ENCODE measurements at regions not wholly inside any gene's neighbourhood (a gene's known extent, or its start where the extent isn't known, plus 50 kb on each side); places are given as distances from the start of the nearest gene placed in this dataset.
"Not testable (repeated sequence)": the region's sequence is repeated elsewhere in the genome, so short reads cannot be mapped to it uniquely, and the experiment has no call there.

DNA sequence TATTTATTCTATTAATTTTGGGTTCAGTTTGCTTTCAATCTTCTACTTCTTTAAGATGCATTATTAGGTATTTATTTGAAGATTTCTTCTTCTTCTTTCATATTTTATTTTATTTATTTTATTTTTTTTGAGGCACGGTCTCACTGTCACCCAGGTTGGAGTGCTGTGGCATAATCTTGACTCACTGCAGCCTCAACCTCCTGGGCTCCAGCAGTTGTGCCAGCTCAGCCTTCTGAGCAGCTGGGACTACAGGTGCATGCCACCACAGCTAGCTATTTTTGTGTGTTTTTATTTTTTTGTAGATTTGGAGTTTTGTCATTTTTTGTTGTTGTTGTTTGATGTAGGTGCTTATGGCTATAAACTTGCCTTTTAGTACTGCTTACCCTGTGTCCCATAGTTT, 543.2 kb upstream of the SGO1 start:
- TF ChIP-seq CTCF (IDR thresholded peaks at IDR 0.05; ENCODE audit: unreplicated experiment) = no peak

GRCh38 chr3:20726786-20727185, 540.8 kb upstream of the SGO1 start:
- H3K9me3 Mint-ChIP-seq (ENCODE audit: low read depth, unreplicated experiment) = no peaks in the 10 kb centered on the region
- no peak for TF ChIP-seq CTCF (IDR thresholded peaks at IDR 0.05; ENCODE audit: unreplicated experiment)
- no peak for DNase-seq
- no peaks in the 10 kb centered on the region for H3K4me1 Mint-ChIP-seq (ENCODE audit: low read depth, unreplicated experiment)
- H3K27ac Mint-ChIP-seq (ENCODE audit: unreplicated experiment) = no peak overlapping the region
- no peak overlapping the region for H3K4me3 Mint-ChIP-seq (ENCODE audit: low read depth, unreplicated experiment)
- intact Hi-C loops (cut with micrococcal nuclease; ENCODE audit: unreplicated experiment) = no loop called here
- CTCF ChIA-PET = interaction anchor here (0.7 kb wide), 1 partner anchor 72 kb away, joined by 4 read pairs; no protein-coding TSS in a partner anchor
- BruUV-seq (replicated peaks) = no TSS peak
- H3K27me3 Mint-ChIP-seq (ENCODE audit: unreplicated experiment) = no peaks in the 10 kb centered on the region
- no peaks in the 10 kb centered on the region for H3K36me3 Mint-ChIP-seq (ENCODE audit: insufficient read depth, unreplicated experiment)

More for the DNA sequence above, 543.2 kb upstream of the SGO1 start:
- no TSS peak for BruUV-seq (replicated peaks)
- H3K9me3 Mint-ChIP-seq (ENCODE audit: low read depth, unreplicated experiment) = no peaks in the 10 kb centered on the region
- H3K4me3 Mint-ChIP-seq (ENCODE audit: low read depth, unreplicated experiment) = no peak overlapping the region
- DNase-seq = no peak
- no peak overlapping the region for H3K27ac Mint-ChIP-seq (ENCODE audit: unreplicated experiment)
- H3K27me3 Mint-ChIP-seq (ENCODE audit: unreplicated experiment) = no peaks in the 10 kb centered on the region
- no peaks in the 10 kb centered on the region for H3K4me1 Mint-ChIP-seq (ENCODE audit: low read depth, unreplicated experiment)
- H3K36me3 Mint-ChIP-seq (ENCODE audit: insufficient read depth, unreplicated experiment) = no peaks in the 10 kb centered on the region
- intact Hi-C loops (cut with micrococcal nuclease; ENCODE audit: unreplicated experiment) = no loop called here
- CTCF ChIA-PET = no interaction called here

DNA sequence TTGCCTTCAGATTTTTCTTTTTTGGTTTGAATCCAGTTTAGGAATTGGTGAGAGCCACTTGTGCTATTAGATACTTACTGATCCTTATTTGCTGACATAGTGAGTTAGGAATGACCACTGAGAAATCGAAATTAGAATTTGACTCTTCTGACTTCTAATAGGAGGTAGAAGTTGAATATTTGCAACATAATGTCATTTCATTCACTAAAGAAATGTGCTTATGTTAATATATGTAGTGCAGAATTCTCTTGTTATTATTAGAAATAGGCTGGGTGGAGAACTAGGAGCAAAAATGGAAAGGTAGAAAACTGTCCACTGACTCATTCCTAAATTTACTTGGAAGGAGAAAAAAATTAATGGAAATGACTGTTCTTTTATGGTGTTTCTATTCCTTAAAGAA, 538.2 kb upstream of the SGO1 start:
- CTCF ChIA-PET = no interaction called here
- H3K4me3 Mint-ChIP-seq (ENCODE audit: low read depth, unreplicated experiment) = no peak overlapping the region
- H3K27me3 Mint-ChIP-seq (ENCODE audit: unreplicated experiment) = no peaks in the 10 kb centered on the region
- H3K36me3 Mint-ChIP-seq (ENCODE audit: insufficient read depth, unreplicated experiment) = no peaks in the 10 kb centered on the region
- no TSS peak for BruUV-seq (replicated peaks)
- H3K9me3 Mint-ChIP-seq (ENCODE audit: low read depth, unreplicated experiment) = no peaks in the 10 kb centered on the region
- no peak for TF ChIP-seq CTCF (IDR thresholded peaks at IDR 0.05; ENCODE audit: unreplicated experiment)
- H3K27ac Mint-ChIP-seq (ENCODE audit: unreplicated experiment) = no peak overlapping the region
- intact Hi-C loops (cut with micrococcal nuclease; ENCODE audit: unreplicated experiment) = no loop called here
- H3K4me1 Mint-ChIP-seq (ENCODE audit: low read depth, unreplicated experiment) = no peaks in the 10 kb centered on the region
- no peak for DNase-seq

- H3K27me3 Mint-ChIP-seq (ENCODE audit: unreplicated experiment); H3K4me3 Mint-ChIP-seq (ENCODE audit: low read depth, unreplicated experiment); CTCF ChIA-PET; BruUV-seq (replicated peaks); H3K27ac Mint-ChIP-seq (ENCODE audit: unreplicated experiment); H3K9me3 Mint-ChIP-seq (ENCODE audit: low read depth, unreplicated experiment); H3K4me1 Mint-ChIP-seq (ENCODE audit: low read depth, unreplicated experiment); DNase-seq; H3K36me3 Mint-ChIP-seq (ENCODE audit: insufficient read depth, unreplicated experiment); intact Hi-C loops (cut with micrococcal nuclease; ENCODE audit: unreplicated experiment): not testable (repeated sequence)
Measured at GRCh38 chr3:20716425-20716824, 530.4 kb upstream of the SGO1 start.

DNA sequence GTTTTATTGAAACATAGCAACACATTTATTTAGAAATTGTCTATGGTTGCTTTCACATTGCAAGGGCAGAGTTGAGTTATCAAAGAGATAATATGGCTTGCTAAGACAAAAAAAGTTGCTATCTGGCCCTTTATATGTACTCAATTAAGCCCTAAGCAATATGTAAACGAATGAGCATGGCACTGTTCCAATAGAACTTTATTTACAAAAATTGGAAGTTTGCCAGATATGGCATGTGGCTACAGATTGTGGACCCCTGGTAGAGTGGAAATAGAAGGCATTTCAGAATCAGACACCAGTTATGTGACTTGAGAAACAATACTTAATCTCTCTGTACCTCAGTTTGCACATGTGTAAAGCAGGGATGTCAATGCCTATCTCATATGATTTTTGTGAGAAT, 515.6 kb upstream of the SGO1 start:
- intact Hi-C loops (cut with micrococcal nuclease; ENCODE audit: unreplicated experiment) = no loop called here
- DNase-seq = no peak
- Mint-ChIP-seq H3K36me3 (ENCODE audit: insufficient read depth, unreplicated experiment) (no peaks in the 10 kb centered on the region), H3K4me1 (ENCODE audit: low read depth, unreplicated experiment) (no peaks in the 10 kb centered on the region), H3K27ac (ENCODE audit: unreplicated experiment) (no peak overlapping the region), H3K9me3 (ENCODE audit: low read depth, unreplicated experiment) (no peaks in the 10 kb centered on the region), H3K4me3 (ENCODE audit: low read depth, unreplicated experiment) (no peak overlapping the region), H3K27me3 (ENCODE audit: unreplicated experiment) (no peaks in the 10 kb centered on the region)
- CTCF ChIA-PET = no interaction called here
- no peak for TF ChIP-seq CTCF (IDR thresholded peaks at IDR 0.05; ENCODE audit: unreplicated experiment)
- no TSS peak for BruUV-seq (replicated peaks)

Measured in Calu3 (cell line).